K562 (cell line): ENCODE measurements at regions not wholly inside any gene's neighbourhood (a gene's known extent, or its start where the extent isn't known, plus 50 kb on each side); places are given as distances from the start of the nearest gene placed in this dataset.
A peak's percentile ranks its signal among the peaks of the same experiment; 100 is the strongest.

ENCODE experiments used
- ATAC-seq: fragments of 200-7000 bp; cut with Tn5 transposase; 3 replicates; pipeline ENCODE4 v1.9.1; 2020; ENCODE audit warnings: moderate library complexity
- BruUV-seq: library from RNA; stranded (reverse); fragments of 400-500 nt; replicated peaks from 2 replicates; lab custom pipeline; 2021; lab: Mats Ljungman, UMichigan
- CTCF ChIA-PET: fragments of 300-600 bp; formaldehyde crosslinking; extraction: SDS; loops from one replicate; lab custom pipeline; 2021; ENCODE audit warnings: low intra/inter-chr PET ratio; lab: Yijun Ruan, JAX
- POLR2A ChIA-PET: fragments of 300-600, 350-650 bp; sonication (Branson Sonifier 250); formaldehyde crosslinking; extraction: SDS; loops from one replicate; lab custom pipeline; 2021; ENCODE audit warnings: antibody characterized with exemption, inconsistent platforms; lab: Yijun Ruan, JAX
- DNase-seq, 4 experiments: peaks; one replicate each; pipeline versions ENCODE4 v3.0.0 to v3.0.0-alpha.2; 2011 to 2018; ENCODE audit warnings: low spot score in 3 of 4, mixed read lengths in 3 of 4; ENCODE audit errors: extremely low read depth in 1 of 4
- FAIRE-seq: peaks from 2 replicates; lab custom pipeline; 2011; peaks lifted over from hg19 to GRCh38; lab: Jason Lieb, UNC
- H2AFZ ChIP-seq: 2 replicates; pipeline ENCODE4 v1.6.0; 2011; ENCODE audit warnings: low read depth, low read length, control low read depth, inconsistent platforms
- H3K27ac ChIP-seq: fragments of 200-600 bp; 3 replicates; pipeline ENCODE4 v1.8.0; 2011; ENCODE audit warnings: low read depth, mild to moderate bottlenecking, control low read depth, inconsistent platforms, low read length, moderate library complexity, mixed read lengths; ENCODE audit errors: extremely low read depth
- H3K27me3 ChIP-seq, 2 experiments: fragments of 300-600 bp in 1 of 2; 2 replicates in 1 of 2; 3 replicates in 1 of 2; pipeline versions ENCODE4 v1.6.0 to v1.8.0; 2011; ENCODE audit warnings: inconsistent platforms in 2 of 2, low read length in 2 of 2, mild to moderate bottlenecking in 1 of 2, mixed read lengths in 1 of 2, moderate library complexity in 1 of 2; ENCODE audit not compliant: control insufficient read depth in 2 of 2, insufficient read depth in 2 of 2
- H3K36me3 ChIP-seq: fragments of 300-600 bp; 3 replicates; pipeline ENCODE4 v1.8.0; 2011; ENCODE audit warnings: mild to moderate bottlenecking, low read length, inconsistent platforms; ENCODE audit not compliant: control insufficient read depth, insufficient read depth
- H3K4me1 ChIP-seq, 2 experiments: fragments of 200-600 bp in 1 of 2; replicated peaks in 1 of 2; 2 replicates in 1 of 2; 3 replicates in 1 of 2; pipeline versions ENCODE4 v1.5.1 to v1.8.0; 2011; ENCODE audit warnings: inconsistent platforms in 2 of 2, low read length in 2 of 2, mild to moderate bottlenecking in 1 of 2, mixed read lengths in 1 of 2, moderate library complexity in 1 of 2; ENCODE audit not compliant: control insufficient read depth in 2 of 2, insufficient read depth in 2 of 2
- H3K4me2 ChIP-seq: 2 replicates; pipeline ENCODE4 v1.6.1; 2011; ENCODE audit warnings: low read length, control low read depth, inconsistent platforms, mixed read lengths; ENCODE audit not compliant: insufficient read depth
- H3K4me3 ChIP-seq: fragments of 200-600 bp; sonication (generic), shearing (Covaris generic); 2 replicates; pipeline ENCODE4 v1.5.1; 2016; ENCODE audit warnings: control low read depth, inconsistent platforms
- H3K79me2 ChIP-seq: fragments of 200-600 bp; 3 replicates; pipeline ENCODE4 v1.8.0; 2011; ENCODE audit warnings: low read length, inconsistent platforms; ENCODE audit not compliant: control insufficient read depth, insufficient read depth
- H3K9ac ChIP-seq, 2 experiments: 2 replicates each; pipeline versions ENCODE4 v1.6.0 to v1.6.1; 2011; ENCODE audit warnings: low read depth in 2 of 2, low read length in 2 of 2, control low read depth in 1 of 2, inconsistent platforms in 1 of 2, mild to moderate bottlenecking in 1 of 2, mixed read lengths in 1 of 2; ENCODE audit not compliant: insufficient read depth in 1 of 2
- H3K9me1 ChIP-seq: one replicate; pipeline ENCODE4 v1.6.0; 2011; ENCODE audit warnings: inconsistent platforms, mild to moderate bottlenecking, low read length, moderate library complexity; ENCODE audit not compliant: control insufficient read depth, insufficient read depth
- H3K9me3 ChIP-seq: replicated peaks from 2 replicates; pipeline ENCODE4 v1.5.1; 2011; ENCODE audit warnings: low read depth, low read length, inconsistent platforms; ENCODE audit not compliant: control insufficient read depth, insufficient read depth
- H4K20me1 ChIP-seq: replicated peaks from 2 replicates; pipeline ENCODE4 v1.6.1; 2011; ENCODE audit warnings: low read length, inconsistent platforms, mixed read lengths; ENCODE audit not compliant: control insufficient read depth, insufficient read depth
- CEBPZ ChIP-seq: fragments of 150-350 bp; IDR thresholded peaks from 2 replicates; pipeline ENCODE4 v1.6.1; 2014; ENCODE audit warnings: low read depth, mild to moderate bottlenecking, low read length, borderline replicate concordance
- ILK ChIP-seq: fragments of 450-650 bp; IDR thresholded peaks from 2 replicates; pipeline ENCODE4 v1.6.1; 2016; ENCODE audit warnings: missing genetic modification characterization, low read depth, mild to moderate bottlenecking, missing compliant biosample characterization, moderate library complexity, borderline replicate concordance
- SAFB2 ChIP-seq: fragments of 200-400 bp; formaldehyde crosslinking; IDR thresholded peaks from 2 replicates; pipeline ENCODE4 v1.6.1; 2018; ENCODE audit warnings: borderline replicate concordance, low read length, low read depth, moderate library complexity; ENCODE audit not compliant: severe bottlenecking
- ZBTB11 ChIP-seq, 3 experiments: fragments of 200-800 bp in 1 of 3; fragments of 250-450 bp in 1 of 3; fragments of 450-650 bp in 1 of 3; sonication (Bioruptor Pico) in 1 of 3; sonication (Bioruptor generic) in 1 of 3; formaldehyde crosslinking in 1 of 3; IDR thresholded peaks; 2 replicates each; pipeline versions ENCODE4 v1.6.1 to v1.8.0; 2016 to 2022; ENCODE audit warnings: mild to moderate bottlenecking in 2 of 3, missing genetic modification characterization in 2 of 3, missing compliant biosample characterization in 1 of 3, moderate library complexity in 1 of 3
- ZNF121 ChIP-seq: sonication (generic); formaldehyde crosslinking; conservative IDR thresholded peaks from 2 replicates; pipeline ENCODE4 v1.8.0; 2022; ENCODE audit warnings: missing genetic modification reagents
- in situ Hi-C: fragments of 300-500 bp; cut with MboI; formaldehyde crosslinking; loops from 4 replicates; pipeline ENCODE4 v1.15.0; 2018; ENCODE audit warnings: inconsistent platforms, mixed read lengths
- intact Hi-C: fragments of 100-400 bp; cut with micrococcal nuclease; formaldehyde crosslinking; loops from 2 replicates; pipeline ENCODE4 v1.14.2; 2022
- TF ChIP-seq, protein P1 (sequence below): fragments of 450-650 bp; formaldehyde crosslinking; IDR thresholded peaks from 2 replicates; pipeline ENCODE4 v1.4.0; 2020; ENCODE audit warnings: mild to moderate bottlenecking, moderate library complexity
- TF ChIP-seq, protein P2 (sequence below): fragments of 450-650 bp; formaldehyde crosslinking; IDR thresholded peaks from 2 replicates; pipeline ENCODE4 v1.4.0; 2020; ENCODE audit warnings: mild to moderate bottlenecking, moderate library complexity

DNA sequence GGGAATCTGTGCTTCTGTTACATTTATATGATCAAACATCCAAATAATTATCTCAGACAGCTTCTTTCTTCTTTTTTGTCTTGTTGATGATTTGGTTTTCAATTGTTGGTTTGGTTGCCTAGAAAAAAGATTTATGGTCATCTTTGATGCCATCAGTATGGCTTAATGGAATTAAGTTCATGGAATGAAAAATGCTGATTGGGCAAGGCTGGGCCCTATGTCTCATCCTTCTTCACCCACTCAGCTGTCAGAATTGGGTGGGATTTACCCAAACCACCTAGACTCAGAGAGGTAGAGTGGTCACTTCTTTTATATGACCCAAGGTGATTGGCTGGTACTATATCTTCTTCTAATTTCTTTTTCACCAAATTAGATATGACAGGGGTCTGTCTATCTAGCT lies 258.3 kb downstream of the DOK5 start:
- Histone ChIP-seq H3K4me3 (no peak overlapping the region), H3K36me3 (no peaks in the 10 kb centered on the region), H3K4me2 (no peak overlapping the region), H3K9ac (no peak overlapping the region)
- CTCF ChIA-PET, result no interaction called here
- TF ChIP-seq ILK (tag) (no peak), CEBPZ (no peak), SAFB2 (no peak), ZBTB11 (CRISPR knock-in tag; IDR thresholded peaks at IDR 0.05) (peak in 1 of 3 experiments; percentile 42; a peak in 1 of 6 replicates), ZNF121 (no peak)
- TF ChIP-seq, protein P1, sequence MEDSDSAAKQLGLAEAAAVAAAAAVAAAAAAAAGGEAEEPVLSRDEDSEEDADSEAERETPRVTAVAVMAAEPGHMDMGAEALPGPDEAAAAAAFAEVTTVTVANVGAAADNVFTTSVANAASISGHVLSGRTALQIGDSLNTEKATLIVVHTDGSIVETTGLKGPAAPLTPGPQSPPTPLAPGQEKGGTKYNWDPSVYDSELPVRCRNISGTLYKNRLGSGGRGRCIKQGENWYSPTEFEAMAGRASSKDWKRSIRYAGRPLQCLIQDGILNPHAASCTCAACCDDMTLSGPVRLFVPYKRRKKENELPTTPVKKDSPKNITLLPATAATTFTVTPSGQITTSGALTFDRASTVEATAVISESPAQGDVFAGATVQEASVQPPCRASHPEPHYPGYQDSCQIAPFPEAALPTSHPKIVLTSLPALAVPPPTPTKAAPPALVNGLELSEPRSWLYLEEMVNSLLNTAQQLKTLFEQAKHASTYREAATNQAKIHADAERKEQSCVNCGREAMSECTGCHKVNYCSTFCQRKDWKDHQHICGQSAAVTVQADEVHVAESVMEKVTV (CRISPR knock-in tag), result no peak
- TF ChIP-seq, protein P2, sequence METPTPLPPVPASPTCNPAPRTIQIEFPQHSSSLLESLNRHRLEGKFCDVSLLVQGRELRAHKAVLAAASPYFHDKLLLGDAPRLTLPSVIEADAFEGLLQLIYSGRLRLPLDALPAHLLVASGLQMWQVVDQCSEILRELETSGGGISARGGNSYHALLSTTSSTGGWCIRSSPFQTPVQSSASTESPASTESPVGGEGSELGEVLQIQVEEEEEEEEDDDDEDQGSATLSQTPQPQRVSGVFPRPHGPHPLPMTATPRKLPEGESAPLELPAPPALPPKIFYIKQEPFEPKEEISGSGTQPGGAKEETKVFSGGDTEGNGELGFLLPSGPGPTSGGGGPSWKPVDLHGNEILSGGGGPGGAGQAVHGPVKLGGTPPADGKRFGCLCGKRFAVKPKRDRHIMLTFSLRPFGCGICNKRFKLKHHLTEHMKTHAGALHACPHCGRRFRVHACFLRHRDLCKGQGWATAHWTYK (CRISPR knock-in tag), result no peak
- TF ChIP-seq, all 486 proteins: peak for 1
- Histone ChIP-seq H3K27me3 (no peaks in the 10 kb centered on the region), H3K9me1 (no peaks in the 10 kb centered on the region), H4K20me1 (no peaks in the 10 kb centered on the region), H3K4me1 (no peaks in the 10 kb centered on the region), H3K27ac (no peak overlapping the region), H3K79me2 (no peaks in the 10 kb centered on the region), H3K9me3 (no peaks in the 10 kb centered on the region), H2AFZ (no peak overlapping the region)
- FAIRE-seq, result no peak
- in situ Hi-C loops (no loop called here), intact Hi-C loops (no loop called here)
- POLR2A ChIA-PET, result no interaction called here
- no peak for ATAC-seq
- DNase-seq, result no peak
- BruUV-seq, result no TSS peak
